NCI-H524 (cell line): ENCODE measurements at regions not wholly inside any gene's neighbourhood (a gene's known extent, or its start where the extent isn't known, plus 50 kb on each side); places are given as distances from the start of the nearest gene placed in this dataset.
"Not testable (repeated sequence)": the region's sequence is repeated elsewhere in the genome, so short reads cannot be mapped to it uniquely, and the experiment has no call there.

Experiments used
- DNase-seq, 2 experiments: peaks; one replicate each; lab custom pipeline; 2025; lab: John Stamatoyannopoulos, UW

DNA sequence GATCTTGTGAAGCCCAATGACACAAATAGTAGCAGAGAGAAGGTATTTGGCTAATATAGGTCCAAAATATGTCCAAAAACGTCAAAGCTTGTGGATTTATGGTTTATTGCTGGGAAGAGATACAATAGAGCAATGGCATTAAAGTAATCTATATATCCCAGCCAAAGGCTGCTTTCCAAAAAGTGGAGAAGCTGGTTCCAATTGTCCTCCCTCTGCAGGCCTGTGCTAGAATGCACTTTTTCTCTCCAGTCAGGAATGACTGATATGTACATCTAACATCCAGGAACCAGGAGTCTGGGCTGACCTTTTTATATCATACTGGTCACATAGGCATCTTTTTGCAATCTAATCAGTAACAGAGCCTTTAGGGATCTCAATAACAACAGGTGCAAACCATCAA, 167.1 kb upstream of the FAM3C start:
- no peak for DNase-seq

DNA sequence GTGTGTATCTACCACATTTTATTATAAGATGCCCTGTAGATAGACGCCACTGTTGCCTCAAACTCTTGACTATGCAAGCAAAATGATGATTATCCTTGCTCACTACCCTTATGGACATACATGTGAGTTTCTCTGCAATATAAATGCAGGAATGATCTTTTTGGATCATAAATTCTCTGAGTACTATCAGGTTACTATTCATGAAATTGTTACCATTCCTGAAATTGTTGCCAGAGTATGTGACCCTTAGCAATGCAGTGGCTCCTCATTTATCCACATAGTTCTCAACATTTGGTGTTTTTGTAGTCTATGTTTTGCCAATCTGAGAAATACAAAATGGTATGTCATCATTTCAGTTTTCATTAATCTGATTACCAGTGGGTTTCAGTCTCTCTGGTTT, 166.2 kb upstream of the FAM3C start:
- DNase-seq: no peak

DNA sequence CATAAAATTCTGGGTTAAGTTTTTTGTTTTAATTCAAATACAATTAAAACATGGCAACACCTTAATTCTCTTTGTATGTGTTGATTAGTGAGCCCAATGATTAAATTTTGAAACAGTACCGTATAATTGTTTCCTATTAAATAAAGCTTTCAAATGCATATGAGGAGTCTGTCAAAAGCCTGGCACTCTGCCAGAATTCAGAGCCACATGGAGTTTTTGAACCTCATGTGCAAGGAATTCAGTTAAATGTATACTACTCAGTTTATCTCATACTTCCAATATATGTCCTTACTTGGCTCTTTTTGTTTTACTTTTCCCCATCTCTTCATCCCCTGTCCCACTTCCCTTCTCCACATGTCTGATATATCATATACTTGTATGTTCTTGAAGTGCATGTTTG, 165.6 kb upstream of the FAM3C start:
- peak in 1 of 2 experiments; percentile 9 for DNase-seq

DNA sequence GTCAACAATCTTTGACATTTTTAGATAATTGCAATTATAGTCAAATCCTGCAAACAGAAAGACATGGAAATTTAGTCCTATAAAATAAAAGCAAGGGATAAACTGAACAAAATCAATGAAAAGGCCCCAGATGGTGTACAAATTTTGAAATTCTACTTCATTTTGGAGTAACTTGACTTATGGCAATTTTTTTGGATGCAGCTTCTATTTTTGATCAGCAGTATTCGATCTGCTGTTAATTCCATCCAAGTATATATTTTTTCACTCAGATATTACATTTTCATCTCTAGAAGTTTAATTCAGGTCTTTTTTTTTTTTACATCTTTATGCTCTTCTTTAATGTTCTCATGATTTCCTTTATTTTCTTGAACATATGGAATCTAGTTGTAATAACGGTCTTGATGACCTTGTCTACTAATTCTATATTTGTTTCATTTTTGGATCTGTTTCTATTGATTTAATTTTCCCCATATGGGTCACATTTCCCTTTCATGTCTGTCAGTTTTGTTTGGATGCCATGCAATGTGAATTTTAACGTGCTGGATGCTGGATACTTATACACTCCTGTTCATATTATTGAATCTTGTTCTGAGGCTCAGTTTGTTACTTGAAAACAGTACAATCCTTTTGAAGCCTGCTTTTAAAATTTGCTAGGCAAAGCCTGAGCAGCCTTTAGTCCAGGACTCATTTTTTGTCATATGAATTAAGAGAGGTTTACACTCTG, 164.3 kb upstream of the FAM3C start:
- DNase-seq: no peak

DNA sequence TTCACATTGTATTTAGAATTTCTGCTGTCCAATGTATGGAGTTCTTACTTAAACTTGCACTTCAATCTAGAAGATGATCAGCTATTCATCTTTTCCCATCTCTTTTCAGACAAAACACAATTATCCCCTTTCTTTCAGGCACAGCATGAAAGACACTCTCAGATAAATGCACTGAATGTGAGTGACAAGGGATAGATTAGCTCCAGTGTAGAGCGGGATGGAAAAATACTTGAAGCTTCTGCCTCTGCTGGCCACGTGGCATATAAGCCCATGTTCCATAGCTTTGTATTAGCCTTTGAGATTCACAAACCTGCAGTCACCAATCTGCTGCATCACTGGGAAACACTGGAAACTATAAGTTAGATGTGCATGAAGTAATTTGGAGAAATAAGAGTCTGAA, 162.2 kb upstream of the FAM3C start:
- DNase-seq: peak in 1 of 2 experiments; percentile 14

DNA sequence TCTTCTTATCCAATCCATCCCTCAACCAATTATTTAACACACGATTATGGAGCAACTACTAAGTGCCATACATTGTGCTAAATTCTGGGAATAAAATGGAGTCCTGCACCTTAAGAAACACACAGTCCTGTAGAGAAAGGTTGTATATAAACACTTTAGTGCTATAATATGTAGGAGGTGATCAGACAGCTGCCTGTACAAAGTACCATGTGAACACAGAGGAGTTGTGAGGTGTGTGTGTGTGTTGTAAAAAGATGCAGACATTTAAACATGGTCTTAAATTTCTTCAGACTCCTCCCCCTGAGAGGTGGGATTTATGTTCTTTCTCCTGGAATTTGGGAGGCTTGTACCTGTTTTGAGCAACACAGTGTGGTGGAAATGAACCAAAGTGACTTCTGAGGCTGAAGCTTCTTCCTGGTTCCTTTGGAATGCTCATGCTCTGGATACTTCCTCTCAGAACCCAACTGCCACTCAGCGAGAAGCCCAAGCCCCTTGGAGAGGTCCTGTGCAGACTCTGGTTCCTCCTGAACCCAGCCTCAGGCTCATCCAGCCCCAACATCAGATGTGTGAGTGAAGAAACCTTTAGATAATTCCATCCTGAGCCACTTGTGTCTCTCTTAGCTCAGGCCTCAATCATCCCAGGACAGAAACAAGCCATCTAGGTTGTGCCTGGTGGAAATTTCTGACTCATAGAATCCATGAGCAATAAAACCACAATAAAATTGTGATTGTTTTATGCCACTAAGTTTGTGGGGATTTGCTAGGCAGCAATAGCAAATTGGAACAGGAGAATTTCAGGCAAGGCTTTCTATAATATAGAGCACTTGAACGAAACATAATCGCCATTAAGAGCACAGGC, 161.2 kb upstream of the FAM3C start:
- DNase-seq: no peak

DNA sequence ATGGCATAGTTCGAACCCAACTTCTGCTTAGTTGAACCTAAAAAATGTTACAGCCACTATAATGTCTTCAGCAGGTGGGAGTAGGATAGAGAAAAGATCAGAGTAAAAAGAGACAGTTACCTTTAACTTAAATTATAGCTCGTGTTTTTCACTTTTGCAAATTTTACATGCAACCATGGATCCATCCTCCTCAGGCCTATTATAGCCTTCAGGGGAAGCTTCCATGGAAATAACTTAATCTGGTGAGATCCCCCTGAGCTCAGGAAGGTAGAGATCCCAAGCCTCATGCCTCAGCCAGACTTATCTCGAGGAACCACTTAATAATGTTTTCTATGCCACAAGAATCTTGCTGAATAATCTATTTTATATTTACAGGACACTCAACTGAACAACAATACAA, 159.4 kb upstream of the FAM3C start:
- DNase-seq: no peak

DNA sequence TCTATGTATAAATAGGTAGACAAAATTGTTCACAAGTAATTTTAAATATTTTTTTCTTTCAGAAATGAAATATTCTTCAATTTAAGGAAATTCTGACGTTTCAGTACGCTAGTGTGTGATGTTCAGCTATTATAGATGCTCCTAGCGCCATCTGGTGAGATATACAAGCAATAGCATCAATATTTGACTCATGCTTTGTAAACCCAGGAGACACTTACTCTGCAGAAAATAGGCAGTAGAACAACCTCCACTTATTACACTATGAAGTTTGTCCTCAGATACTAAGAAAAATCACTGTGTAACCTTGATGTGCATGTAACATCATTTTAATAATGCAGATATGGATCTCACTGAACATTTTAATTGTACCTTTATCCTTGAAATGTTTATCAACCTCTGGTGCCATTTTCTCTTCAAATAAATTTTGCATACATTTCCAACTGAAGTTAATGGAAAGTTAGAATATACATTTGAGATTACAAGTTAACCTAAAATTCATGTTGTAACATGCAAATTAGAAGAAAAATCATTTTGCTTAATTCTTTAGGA, 151.5 kb upstream of the FAM3C start:
- DNase-seq: peak; percentile 25 to 37

DNA sequence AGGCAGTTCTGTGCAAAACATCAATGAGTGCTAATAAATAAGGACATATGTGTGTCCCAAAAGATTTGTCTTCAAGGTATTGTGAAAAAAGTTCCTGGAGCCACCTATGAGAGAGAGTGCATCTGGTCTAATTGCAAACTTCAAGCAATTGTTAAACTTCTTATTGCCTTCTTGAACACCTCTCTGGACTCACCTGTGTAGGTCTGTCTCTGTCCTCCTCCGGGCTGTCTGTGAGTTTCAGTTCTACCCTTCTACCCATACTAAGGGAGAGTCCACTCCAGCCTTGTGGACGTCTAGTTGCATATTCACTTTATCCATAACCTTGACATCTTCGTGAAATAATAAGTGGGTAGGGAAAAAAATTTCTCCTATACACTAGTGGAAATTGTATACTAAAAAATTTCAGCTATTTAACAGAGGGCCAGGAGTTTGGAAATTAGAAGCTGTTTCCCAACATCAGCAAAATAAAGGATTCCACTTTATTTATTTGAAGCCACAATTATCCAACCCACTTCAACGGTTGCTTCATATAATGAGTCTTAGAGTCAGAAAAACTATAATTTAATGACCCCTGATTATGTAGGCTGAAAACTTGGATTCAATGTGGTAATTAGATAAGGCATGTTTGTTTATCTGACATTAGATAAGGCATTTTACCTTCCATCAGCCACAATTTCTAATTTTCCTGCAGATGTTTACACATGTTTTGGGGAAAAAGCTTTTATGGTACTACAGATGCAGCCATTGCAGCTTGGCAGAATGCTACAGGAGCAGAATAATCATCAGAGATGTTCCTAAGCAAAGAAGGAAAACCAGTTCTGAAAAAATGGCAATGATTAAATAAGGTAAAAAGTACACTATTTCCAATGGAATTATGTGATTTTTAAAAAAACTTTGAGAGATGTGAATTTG, 150.8 kb upstream of the FAM3C start:
- DNase-seq: no peak

DNA sequence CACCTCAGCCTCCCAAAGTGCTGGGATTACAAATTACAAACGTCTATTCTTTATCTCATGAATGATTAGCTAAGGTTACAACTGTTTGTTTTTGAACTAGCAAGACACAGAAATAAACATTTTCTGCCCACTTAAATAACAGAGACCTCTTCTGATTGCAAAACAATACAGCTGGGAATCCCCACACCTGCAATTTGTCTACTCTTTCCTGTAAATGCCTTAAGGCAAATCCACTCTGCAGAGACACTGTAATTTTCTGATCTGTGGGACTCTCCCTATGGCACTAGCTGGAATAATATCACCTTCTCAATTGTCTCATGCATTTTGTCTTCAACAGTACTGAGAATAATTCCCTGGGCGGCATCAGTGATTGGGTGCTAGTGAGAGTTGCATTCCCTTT, 149.3 kb upstream of the FAM3C start:
- no peak for DNase-seq

DNA sequence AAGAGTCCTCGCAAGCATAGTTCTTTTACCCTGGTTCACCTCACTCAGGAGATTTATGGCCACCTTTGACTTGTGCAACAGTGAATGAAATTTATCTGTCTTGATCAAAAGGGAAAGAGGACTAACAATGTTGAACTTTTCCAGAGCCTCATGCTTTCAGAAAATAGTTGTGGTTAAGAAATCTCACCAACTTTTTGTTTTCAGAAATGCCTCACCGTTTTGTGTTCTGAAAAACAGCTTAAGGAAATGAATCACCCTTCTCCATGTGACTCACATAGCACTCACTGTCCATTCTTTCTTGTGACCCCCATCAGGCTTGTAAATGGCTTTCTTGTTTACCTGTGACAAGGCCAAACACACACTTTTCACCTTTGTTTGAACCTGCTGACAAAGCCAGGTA, 148.6 kb upstream of the FAM3C start:
- no peak for DNase-seq

DNA sequence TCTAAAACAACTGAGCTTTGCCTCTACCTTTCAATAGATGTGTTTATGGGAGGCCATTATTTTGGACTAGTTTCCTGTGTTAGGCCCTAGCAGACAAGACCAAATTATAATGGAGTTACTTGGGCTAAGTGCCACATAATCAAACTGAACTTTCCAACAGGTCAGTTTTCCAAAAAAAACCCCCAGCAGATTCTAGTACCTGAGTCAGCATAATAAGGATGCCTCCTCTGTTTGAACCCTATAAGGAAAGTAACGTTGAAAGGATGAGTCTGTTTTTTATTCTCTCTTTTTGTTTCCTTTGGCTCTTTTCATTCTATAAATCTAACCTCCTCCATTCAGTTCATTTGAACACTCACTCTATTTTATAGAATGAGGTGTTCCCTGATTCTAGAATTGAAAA, 148.1 kb upstream of the FAM3C start:
- no peak for DNase-seq

DNA sequence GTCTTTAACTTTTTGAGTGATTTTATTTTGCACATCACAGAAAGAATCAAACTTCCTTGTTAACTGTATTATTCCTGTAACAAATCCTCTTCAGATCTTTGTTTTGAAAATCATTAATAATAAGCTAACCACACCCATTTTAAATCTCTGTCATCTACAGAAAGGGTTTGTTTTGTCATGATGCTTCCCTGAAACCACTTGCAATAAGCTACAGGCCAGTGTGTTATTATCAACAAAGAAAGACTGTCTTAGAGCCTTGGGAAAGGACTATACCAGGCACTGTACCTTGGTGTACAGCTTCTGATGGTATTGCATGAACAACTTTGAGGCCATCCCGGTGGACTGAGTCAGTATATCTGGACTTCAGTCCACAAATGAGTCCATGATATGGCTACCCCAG, 145.3 kb upstream of the FAM3C start:
- no peak for DNase-seq

DNA sequence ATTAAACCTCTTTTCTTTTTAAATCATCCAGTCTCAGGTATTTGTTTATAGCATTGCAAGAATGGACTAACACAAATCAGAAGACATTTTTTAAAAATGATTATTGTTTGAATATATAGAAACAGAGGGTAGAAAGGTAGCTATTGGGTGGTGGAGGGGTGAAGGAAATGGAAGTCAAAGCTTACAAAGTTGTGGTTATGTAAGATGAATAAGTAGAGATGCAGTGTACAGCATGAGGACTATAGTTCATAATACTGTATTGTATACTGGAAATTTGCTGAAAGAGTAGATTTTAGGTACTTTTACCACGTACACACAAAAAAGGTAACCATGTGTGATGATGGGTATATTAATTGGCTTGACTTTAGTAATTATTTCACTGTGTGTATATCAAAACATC, 144.0 kb upstream of the FAM3C start:
- no peak for DNase-seq

DNA sequence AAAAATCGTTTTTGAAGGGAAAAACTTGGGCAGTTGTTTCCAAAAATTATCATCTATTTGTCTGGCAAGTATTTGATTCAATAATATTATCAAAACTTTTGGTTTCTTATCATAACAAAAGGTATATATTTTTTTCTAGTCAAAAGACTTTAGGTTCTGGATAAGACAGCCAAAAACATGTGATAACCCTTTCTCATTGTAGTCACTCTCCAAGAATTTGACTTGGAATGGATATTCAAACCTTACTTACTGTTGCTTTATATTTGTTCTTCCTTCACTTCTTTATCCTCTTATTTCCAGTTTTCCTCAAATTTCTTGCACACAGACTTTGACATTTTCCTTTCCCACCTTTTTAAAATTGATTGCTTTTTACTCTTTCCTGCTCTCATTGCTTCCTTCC, 140.9 kb upstream of the FAM3C start:
- no peak for DNase-seq

DNA sequence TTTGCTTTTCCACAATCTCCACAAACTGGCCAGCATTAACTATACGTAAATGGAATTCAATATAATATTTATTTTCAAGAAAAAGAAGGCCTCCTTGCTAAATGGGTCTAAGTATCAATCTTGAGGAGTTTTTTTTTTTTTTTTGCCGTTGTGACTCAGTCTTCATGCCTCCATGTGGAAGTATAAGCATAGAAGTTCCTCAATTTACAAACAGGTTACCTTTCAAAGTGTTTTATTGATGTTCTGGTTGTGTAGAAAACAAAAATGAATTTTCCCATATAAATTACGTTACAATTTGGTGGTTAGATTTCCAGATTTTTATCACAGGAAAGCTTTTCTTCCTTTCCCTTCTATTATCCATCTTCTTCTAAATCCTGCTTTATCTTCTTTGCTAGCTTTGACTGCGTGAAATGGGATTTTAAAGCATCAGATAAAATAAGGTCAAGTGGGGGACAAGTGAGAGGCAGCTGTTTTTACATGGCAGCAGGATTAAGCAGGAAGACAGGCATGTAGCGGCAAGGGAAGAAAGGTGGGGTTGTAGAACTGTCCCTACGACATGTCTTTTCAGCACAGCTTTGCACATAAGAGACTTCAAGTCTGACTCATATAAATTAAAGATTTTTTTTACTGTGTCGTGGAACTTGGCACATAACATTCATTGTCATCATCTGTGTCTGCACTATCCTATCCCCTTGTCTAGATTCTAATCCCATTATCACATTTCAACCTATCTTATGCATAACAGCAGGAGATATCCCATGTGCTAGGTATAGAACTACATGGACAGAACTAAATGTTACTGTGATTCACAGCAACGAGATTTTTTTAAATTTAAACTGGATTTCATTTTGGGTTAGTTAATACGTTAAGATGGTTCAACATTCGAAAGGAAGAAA, 135.3 kb upstream of the FAM3C start:
- DNase-seq: peak; percentile 56 to 70

DNA sequence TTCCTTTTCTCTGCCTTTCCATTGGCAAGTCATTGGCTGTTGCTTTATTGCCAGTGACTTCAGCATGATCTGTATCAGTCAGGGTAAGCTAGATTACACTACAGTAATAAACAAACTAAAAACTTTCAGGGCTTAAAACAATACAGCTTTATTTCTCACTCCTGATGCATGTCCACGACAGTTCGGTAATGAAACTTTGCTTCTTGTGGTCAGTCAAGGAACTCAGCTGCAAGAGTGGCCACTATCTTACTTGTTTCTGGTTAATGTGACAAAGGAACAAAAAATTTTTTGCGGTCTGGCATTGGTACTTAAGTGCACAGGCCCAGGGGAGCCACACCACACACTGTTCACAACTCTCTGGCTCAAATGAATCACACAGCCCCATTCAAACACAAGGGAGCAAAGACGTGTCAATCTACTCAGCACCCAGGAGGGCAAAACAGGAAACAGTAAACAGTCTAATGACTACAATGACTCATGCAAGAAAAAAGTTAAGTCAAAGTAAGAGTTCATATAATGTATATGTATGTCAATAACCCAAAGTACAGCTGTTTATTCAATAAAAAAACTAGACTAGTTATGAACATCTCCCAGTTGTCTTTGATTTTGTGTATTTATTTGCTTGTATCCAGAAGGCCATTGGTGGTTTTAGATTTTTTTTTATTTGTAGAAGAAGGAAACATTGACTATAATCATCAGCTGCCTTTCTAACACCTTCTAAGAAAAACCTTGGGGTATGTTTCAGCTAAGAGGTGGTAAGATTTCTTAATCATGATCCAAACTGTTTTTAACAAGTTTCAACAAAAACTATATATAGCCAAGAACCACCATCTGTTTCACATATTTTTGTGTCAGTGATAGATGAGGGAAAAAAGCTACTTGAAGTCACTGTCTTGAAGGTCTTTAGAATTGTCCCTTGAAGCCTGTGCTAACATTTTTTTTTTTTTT, 134.4 kb upstream of the FAM3C start:
- peak in 1 of 2 experiments; percentile 22 for DNase-seq

DNA sequence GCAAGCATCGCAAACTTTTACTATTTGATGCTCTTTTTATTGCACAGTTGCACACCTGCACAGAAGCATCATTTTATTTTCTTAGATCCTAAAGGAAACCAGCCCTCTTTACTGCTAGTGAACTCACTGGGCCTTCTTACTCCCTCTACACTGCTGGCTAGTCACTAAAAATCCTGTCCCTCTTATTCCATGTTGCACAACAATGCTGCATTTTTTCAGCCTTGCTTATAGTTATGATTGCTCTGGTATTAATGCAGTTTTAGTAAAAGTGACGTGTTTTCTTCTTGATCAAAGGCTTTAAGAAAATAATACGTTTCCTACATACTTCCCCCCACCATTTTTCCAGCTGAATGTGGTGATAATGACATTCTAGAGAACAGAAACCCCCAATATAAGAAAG, 132.9 kb upstream of the FAM3C start:
- no peak for DNase-seq

DNA sequence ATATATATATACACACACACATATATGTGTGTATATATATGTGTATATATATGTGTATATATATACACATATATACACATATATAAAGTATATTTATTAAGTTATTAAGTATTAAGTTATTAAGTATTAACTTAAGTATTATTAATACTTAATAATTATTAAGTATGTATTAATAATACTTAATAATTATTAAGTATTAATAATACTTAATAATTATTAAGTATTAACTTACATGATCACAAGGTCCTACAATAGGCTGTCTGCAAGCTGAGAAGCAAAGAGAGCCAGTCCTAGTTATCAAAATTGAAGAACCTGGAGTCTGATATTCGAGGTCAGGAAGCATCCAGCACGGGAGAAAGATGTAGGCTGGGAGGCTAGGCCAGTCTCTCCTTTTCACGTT, 130.1 kb upstream of the FAM3C start:
- not testable (repeated sequence) for DNase-seq
